Neuron (in vitro differentiated cells): ENCODE measurements at regions not wholly inside any gene's neighbourhood (a gene's known extent, or its start where the extent isn't known, plus 50 kb on each side); places are given as distances from the start of the nearest gene placed in this dataset.
"Not testable (repeated sequence)": the region's sequence is repeated elsewhere in the genome, so short reads cannot be mapped to it uniquely, and the experiment has no call there.

Experiments used
- H2AFZ ChIP-seq: one replicate; pipeline ENCODE4 v1.6.1; 2013; ENCODE audit warnings: low read depth, mild to moderate bottlenecking, inconsistent platforms, low read length, moderate library complexity
- H3K27me3 ChIP-seq: one replicate; pipeline ENCODE4 v1.6.1; 2013; ENCODE audit warnings: low read length; ENCODE audit not compliant: insufficient read depth
- H3K36me3 ChIP-seq: one replicate; pipeline ENCODE4 v1.6.1; 2013; ENCODE audit warnings: low read length; ENCODE audit not compliant: insufficient read depth
- H3K4me1 ChIP-seq: one replicate; pipeline ENCODE4 v1.6.1; 2013; ENCODE audit warnings: low read length; ENCODE audit not compliant: insufficient read depth
- H3K4me3 ChIP-seq: 2 replicates; pipeline ENCODE4 v1.5.1; 2013; ENCODE audit warnings: mild to moderate bottlenecking, low read length, moderate library complexity
- H3K9me3 ChIP-seq: one replicate; pipeline ENCODE4 v1.6.1; 2013; ENCODE audit warnings: low read length

GRCh38 chr14:28820677-28821076 is 54.1 kb downstream of the FOXG1 start:
- Histone ChIP-seq H3K4me1 (no peaks in the 10 kb centered on the region), H3K9me3 (no peaks in the 10 kb centered on the region), H3K27me3 (no peaks in the 10 kb centered on the region), H2AFZ (no peak overlapping the region), H3K4me3 (no peak overlapping the region), H3K36me3 (no peaks in the 10 kb centered on the region)

GRCh38 chr14:28821993-28822392 is 55.4 kb downstream of the FOXG1 start:
- H3K4me1 ChIP-seq = no peaks in the 10 kb centered on the region
- H2AFZ ChIP-seq = no peak overlapping the region
- H3K9me3 ChIP-seq = no peaks in the 10 kb centered on the region
- H3K4me3 ChIP-seq = no peak overlapping the region
- no peaks in the 10 kb centered on the region for H3K36me3 ChIP-seq
- H3K27me3 ChIP-seq = no peaks in the 10 kb centered on the region

- H3K4me1 ChIP-seq = no peaks in the 10 kb centered on the region
- no peak overlapping the region for H2AFZ ChIP-seq
- H3K36me3 ChIP-seq = no peaks in the 10 kb centered on the region
- H3K9me3 ChIP-seq = no peaks in the 10 kb centered on the region
- H3K27me3 ChIP-seq = no peaks in the 10 kb centered on the region
- H3K4me3 ChIP-seq = no peak overlapping the region
These were observed 56.7 kb downstream of the FOXG1 start for GRCh38 chr14:28823245-28823644.

- H3K4me1 ChIP-seq = no peaks in the 10 kb centered on the region
- H3K4me3 ChIP-seq = no peak overlapping the region
- no peaks in the 10 kb centered on the region for H3K27me3 ChIP-seq
- no peaks in the 10 kb centered on the region for H3K36me3 ChIP-seq
- H2AFZ ChIP-seq = no peak overlapping the region
- no peaks in the 10 kb centered on the region for H3K9me3 ChIP-seq
These were observed 63.5 kb downstream of the FOXG1 start for GRCh38 chr14:28830115-28830534.

- Histone ChIP-seq H3K36me3 (no peaks in the 10 kb centered on the region), H3K27me3 (no peaks in the 10 kb centered on the region), H3K9me3 (no peaks in the 10 kb centered on the region), H3K4me3 (no peak overlapping the region), H3K4me1 (no peaks in the 10 kb centered on the region), H2AFZ (no peak overlapping the region)
These were observed 64.5 kb downstream of the FOXG1 start for GRCh38 chr14:28831126-28831525.

GRCh38 chr14:28842569-28842968 is 76.0 kb downstream of the FOXG1 start:
- H3K4me3 ChIP-seq, H3K36me3 ChIP-seq, H3K27me3 ChIP-seq, H3K4me1 ChIP-seq, H3K9me3 ChIP-seq, H2AFZ ChIP-seq: not testable (repeated sequence)

- Histone ChIP-seq H2AFZ (no peak overlapping the region), H3K4me3 (no peak overlapping the region)
These were observed 101.0 kb downstream of the FOXG1 start for GRCh38 chr14:28867571-28867970.

GRCh38 chr14:28870033-28870564 is 103.5 kb downstream of the FOXG1 start:
- H3K9me3 ChIP-seq = no peaks in the 10 kb centered on the region
- no peaks in the 10 kb centered on the region for H3K36me3 ChIP-seq
- H3K4me3 ChIP-seq = no peak overlapping the region
- H3K4me1 ChIP-seq = no peaks in the 10 kb centered on the region
- no peaks in the 10 kb centered on the region for H3K27me3 ChIP-seq
- no peak overlapping the region for H2AFZ ChIP-seq

More at GRCh38 chr14:28867571-28867970, 101.0 kb downstream of the FOXG1 start:
- no peaks in the 10 kb centered on the region for H3K4me1 ChIP-seq
- no peaks in the 10 kb centered on the region for H3K36me3 ChIP-seq
- H3K9me3 ChIP-seq = no peaks in the 10 kb centered on the region
- H3K27me3 ChIP-seq = peaks cover 2% of the 10 kb centered on the region

GRCh38 chr14:28875934-28876571 is 109.5 kb downstream of the FOXG1 start:
- Histone ChIP-seq H3K4me3 (no peak overlapping the region), H3K36me3 (no peaks in the 10 kb centered on the region), H2AFZ (peak overlapping the region; percentile 26), H3K4me1 (peaks cover 16% of the 10 kb centered on the region), H3K9me3 (no peaks in the 10 kb centered on the region), H3K27me3 (no peaks in the 10 kb centered on the region)

GRCh38 chr14:28876572-28876945 is 110.0 kb downstream of the FOXG1 start:
- H3K36me3 ChIP-seq = no peaks in the 10 kb centered on the region
- H3K4me3 ChIP-seq = no peak overlapping the region
- no peak overlapping the region for H2AFZ ChIP-seq
- no peaks in the 10 kb centered on the region for H3K9me3 ChIP-seq
- H3K27me3 ChIP-seq = no peaks in the 10 kb centered on the region
- peaks cover 16% of the 10 kb centered on the region for H3K4me1 ChIP-seq

GRCh38 chr14:28877923-28878322 is 111.3 kb downstream of the FOXG1 start:
- Histone ChIP-seq H3K9me3 (no peaks in the 10 kb centered on the region), H3K4me1 (peaks cover 16% of the 10 kb centered on the region), H3K4me3 (no peak overlapping the region), H2AFZ (no peak overlapping the region), H3K36me3 (no peaks in the 10 kb centered on the region), H3K27me3 (no peaks in the 10 kb centered on the region)

GRCh38 chr14:28879573-28879996 is 113.0 kb downstream of the FOXG1 start:
- peaks cover 16% of the 10 kb centered on the region for H3K4me1 ChIP-seq
- H3K4me3 ChIP-seq = no peak overlapping the region
- H3K9me3 ChIP-seq = no peaks in the 10 kb centered on the region
- no peaks in the 10 kb centered on the region for H3K36me3 ChIP-seq
- H2AFZ ChIP-seq = no peak overlapping the region
- H3K27me3 ChIP-seq = no peaks in the 10 kb centered on the region

- no peak overlapping the region for H3K4me3 ChIP-seq
- H3K27me3 ChIP-seq = no peaks in the 10 kb centered on the region
- no peak overlapping the region for H2AFZ ChIP-seq
- H3K9me3 ChIP-seq = no peaks in the 10 kb centered on the region
- H3K4me1 ChIP-seq = no peaks in the 10 kb centered on the region
- no peaks in the 10 kb centered on the region for H3K36me3 ChIP-seq
These were observed 120.4 kb downstream of the FOXG1 start for GRCh38 chr14:28886940-28887339.

- Histone ChIP-seq H3K4me3 (no peak overlapping the region), H3K36me3 (no peaks in the 10 kb centered on the region), H3K4me1 (no peaks in the 10 kb centered on the region), H3K9me3 (no peaks in the 10 kb centered on the region), H3K27me3 (no peaks in the 10 kb centered on the region), H2AFZ (no peak overlapping the region)
These were observed 128.8 kb downstream of the FOXG1 start for GRCh38 chr14:28895389-28895788.
